ENCODE measurements at regions not wholly inside any gene's neighbourhood (a gene's known extent, or its start where the extent isn't known, plus 50 kb on each side); places are given as distances from the start of the nearest gene placed in this dataset.

DNA sequence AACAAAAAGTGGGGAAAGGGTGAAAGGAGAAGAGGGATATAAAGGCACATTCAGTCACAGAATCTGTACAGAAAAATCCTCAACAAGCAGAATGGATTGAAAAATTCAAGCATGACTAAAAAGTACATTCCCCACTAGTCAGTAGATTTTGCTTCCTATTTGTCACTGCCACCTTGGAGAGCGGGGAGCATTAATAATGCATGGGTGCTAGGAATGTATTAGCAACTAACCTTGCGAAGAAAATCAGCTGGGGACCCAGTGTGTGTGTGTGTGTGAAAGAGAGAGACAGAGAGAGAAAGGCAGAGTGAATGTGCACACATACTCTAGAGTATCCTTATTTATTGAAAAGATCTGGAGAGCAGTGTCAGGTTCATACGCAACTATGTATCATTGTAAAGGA is 968.7 kb upstream of the ZEB2 start:
- 91 to 96% methylated on average over 3 of the region's 3 CpGs for WGBS, 2 donors
- intact Hi-C loops (cut with DNase I), result no loop called here
- Histone ChIP-seq H3K27me3 (no peaks in the 10 kb centered on the region), H3K4me3 (no peak overlapping the region), H3K36me3 (no peaks in the 10 kb centered on the region), H3K27ac (no peak overlapping the region), H3K9me3 (no peaks in the 10 kb centered on the region), H3K4me1 (no peaks in the 10 kb centered on the region)
- TF ChIP-seq EP300 (IDR thresholded peaks at IDR 0.05) (no peak), POLR2A (IDR thresholded peaks at IDR 0.05) (no peak), POLR2AphosphoS5 (IDR thresholded peaks at IDR 0.05) (no peak)
- TF ChIP-seq, protein P1, sequence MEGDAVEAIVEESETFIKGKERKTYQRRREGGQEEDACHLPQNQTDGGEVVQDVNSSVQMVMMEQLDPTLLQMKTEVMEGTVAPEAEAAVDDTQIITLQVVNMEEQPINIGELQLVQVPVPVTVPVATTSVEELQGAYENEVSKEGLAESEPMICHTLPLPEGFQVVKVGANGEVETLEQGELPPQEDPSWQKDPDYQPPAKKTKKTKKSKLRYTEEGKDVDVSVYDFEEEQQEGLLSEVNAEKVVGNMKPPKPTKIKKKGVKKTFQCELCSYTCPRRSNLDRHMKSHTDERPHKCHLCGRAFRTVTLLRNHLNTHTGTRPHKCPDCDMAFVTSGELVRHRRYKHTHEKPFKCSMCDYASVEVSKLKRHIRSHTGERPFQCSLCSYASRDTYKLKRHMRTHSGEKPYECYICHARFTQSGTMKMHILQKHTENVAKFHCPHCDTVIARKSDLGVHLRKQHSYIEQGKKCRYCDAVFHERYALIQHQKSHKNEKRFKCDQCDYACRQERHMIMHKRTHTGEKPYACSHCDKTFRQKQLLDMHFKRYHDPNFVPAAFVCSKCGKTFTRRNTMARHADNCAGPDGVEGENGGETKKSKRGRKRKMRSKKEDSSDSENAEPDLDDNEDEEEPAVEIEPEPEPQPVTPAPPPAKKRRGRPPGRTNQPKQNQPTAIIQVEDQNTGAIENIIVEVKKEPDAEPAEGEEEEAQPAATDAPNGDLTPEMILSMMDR (IDR thresholded peaks at IDR 0.05), result no peak
- DNase-seq, result no peak

DNA sequence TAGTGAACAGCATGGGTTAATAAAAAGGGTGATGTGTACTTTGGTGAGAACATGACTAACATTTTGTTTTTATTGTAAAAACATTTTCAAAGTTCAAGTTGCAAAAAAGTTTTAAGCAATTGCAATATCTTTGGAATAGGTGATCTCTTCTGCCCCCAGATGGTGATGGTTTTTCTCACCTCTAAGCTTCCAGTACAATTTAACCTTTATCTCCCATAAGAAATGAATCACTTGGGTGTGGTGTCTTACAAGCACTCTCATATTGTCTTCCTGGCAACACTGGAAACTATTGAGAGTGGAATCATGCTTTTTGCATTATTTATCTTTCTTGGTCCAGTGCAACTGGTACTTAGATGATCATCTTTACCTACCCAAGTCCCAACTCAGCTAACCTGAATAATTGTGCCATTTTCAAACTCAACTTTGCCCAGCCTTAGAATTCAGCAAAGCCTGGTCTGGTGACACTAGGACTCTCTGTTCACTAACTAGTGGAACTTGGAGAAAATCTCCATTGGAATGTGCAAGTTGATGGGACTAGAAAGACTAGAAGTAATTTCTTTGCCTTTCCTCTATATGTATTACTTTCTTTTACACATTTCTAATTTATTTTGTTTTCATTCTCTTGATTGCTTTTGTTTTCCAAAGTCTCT is 964.7 kb upstream of the ZEB2 start:
- TF ChIP-seq, protein P1 (IDR thresholded peaks at IDR 0.05), result no peak
- TF ChIP-seq POLR2A (IDR thresholded peaks at IDR 0.05), result no peak
- TF ChIP-seq EP300 (IDR thresholded peaks at IDR 0.05), result no peak
- TF ChIP-seq POLR2AphosphoS5 (IDR thresholded peaks at IDR 0.05), result no peak
- no peak overlapping the region for H3K27ac ChIP-seq
- intact Hi-C loops (cut with DNase I), result no loop called here
- H3K9me3 ChIP-seq, result no peaks in the 10 kb centered on the region
- no peaks in the 10 kb centered on the region for H3K36me3 ChIP-seq
- DNase-seq, result no peak
- H3K27me3 ChIP-seq, result no peaks in the 10 kb centered on the region
- H3K4me3 ChIP-seq, result no peak overlapping the region
- no peaks in the 10 kb centered on the region for H3K4me1 ChIP-seq

DNA sequence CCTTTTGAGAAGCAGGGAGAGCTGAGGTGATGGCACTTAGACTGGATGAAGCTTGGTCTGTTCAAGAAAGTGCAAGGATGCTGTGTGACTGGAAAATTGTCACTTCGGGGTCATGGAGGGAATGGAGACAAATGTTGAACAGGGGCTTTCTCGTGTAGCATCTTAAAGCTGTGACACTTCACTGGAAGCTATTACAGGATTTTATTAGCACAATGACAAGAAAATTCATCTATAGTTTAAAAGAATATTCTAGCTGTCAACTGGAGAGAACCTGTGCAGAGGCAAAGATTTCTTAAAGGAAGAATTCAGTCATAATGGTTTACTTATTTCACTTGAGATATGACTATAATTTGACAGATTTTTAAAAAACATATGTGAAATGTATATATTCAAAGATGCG is 963.9 kb upstream of the ZEB2 start:
- 73 to 89% methylated on average over 3 of the region's 3 CpGs for WGBS, 2 donors
- TF ChIP-seq EP300 (IDR thresholded peaks at IDR 0.05), result no peak
- TF ChIP-seq POLR2A (IDR thresholded peaks at IDR 0.05), result no peak
- TF ChIP-seq, protein P1 (IDR thresholded peaks at IDR 0.05), result no peak
- no peak for TF ChIP-seq POLR2AphosphoS5 (IDR thresholded peaks at IDR 0.05)
- DNase-seq, result no peak
- no peak overlapping the region for H3K4me3 ChIP-seq
- H3K9me3 ChIP-seq, result no peaks in the 10 kb centered on the region
- no peaks in the 10 kb centered on the region for H3K36me3 ChIP-seq
- intact Hi-C loops (cut with DNase I), result no loop called here
- no peaks in the 10 kb centered on the region for H3K4me1 ChIP-seq
- H3K27me3 ChIP-seq, result no peaks in the 10 kb centered on the region
- H3K27ac ChIP-seq, result no peak overlapping the region

DNA sequence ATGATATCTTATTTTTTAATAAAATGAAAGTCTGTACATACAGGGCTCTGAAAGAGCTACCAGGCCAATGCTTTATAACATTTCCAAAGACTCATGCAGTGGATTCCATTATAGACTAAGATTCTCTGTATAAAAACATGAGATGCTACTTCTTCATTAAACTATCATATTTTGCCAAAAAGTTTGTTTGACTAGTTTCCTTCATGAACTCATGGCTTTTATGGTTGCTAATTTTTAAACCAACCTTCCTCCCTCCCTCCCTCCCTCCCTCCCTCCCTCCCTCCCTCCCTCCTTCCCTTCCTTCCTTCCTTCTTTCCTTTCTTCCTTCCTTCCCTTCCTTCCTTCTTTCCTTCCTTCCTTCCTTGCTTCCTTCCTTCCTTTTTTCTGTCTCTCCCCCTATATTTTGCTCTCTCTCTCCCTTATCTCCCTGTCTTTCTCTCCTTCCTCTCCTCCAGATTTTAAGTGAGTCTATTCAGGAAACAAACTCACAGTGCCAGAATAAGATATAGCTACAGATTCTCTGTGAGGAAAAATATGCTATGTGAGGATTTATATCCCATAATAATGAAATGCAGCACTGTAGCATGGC is 961.5 kb upstream of the ZEB2 start:
- no peak overlapping the region for H3K27ac ChIP-seq
- no peaks in the 10 kb centered on the region for H3K36me3 ChIP-seq
- H3K4me1 ChIP-seq, result no peaks in the 10 kb centered on the region
- H3K4me3 ChIP-seq, result no peak overlapping the region
- no peak for DNase-seq
- no peak for TF ChIP-seq POLR2AphosphoS5 (IDR thresholded peaks at IDR 0.05)
- no peak for TF ChIP-seq POLR2A (IDR thresholded peaks at IDR 0.05)
- TF ChIP-seq EP300 (IDR thresholded peaks at IDR 0.05), result no peak
- TF ChIP-seq, protein P1 (IDR thresholded peaks at IDR 0.05), result no peak
- no peaks in the 10 kb centered on the region for H3K27me3 ChIP-seq
- no peaks in the 10 kb centered on the region for H3K9me3 ChIP-seq
- intact Hi-C loops (cut with DNase I), result no loop called here

DNA sequence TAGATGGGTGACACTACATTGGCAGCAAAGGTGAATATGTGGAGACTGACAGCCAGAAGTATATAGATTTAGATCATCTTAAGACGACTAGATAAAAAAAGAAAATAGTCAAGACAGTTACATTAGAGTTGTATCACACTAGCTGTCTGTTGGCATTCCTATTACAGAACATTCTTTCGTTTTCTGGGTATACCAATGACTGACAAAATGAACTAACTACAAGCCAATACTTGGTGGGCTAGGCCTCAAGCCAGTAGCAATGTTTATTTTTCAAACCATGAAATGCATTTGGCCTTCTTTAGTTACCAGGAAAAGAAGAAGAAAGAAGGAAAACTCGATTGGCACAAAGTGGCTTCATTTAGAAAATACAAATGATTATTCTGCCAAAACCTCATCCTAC is 944.9 kb upstream of the ZEB2 start:
- Histone ChIP-seq H3K27me3 (no peaks in the 10 kb centered on the region), H3K9me3 (no peaks in the 10 kb centered on the region), H3K4me1 (no peaks in the 10 kb centered on the region), H3K36me3 (no peaks in the 10 kb centered on the region), H3K27ac (no peak overlapping the region), H3K4me3 (no peak overlapping the region)
- intact Hi-C loops (cut with DNase I), result no loop called here
- DNase-seq, result no peak
- TF ChIP-seq POLR2A (IDR thresholded peaks at IDR 0.05) (no peak), POLR2AphosphoS5 (IDR thresholded peaks at IDR 0.05) (no peak), EP300 (IDR thresholded peaks at IDR 0.05) (no peak)
- TF ChIP-seq, protein P1 (IDR thresholded peaks at IDR 0.05), result no peak
- WGBS, 2 donors, result 64 to 76% methylated on average over 3 of the region's 3 CpGs

Measured in sigmoid colon (tissue), 6 donors.